HG02759 (cell line): ENCODE measurements at regions not wholly inside any gene's neighbourhood (a gene's known extent, or its start where the extent isn't known, plus 50 kb on each side); places are given as distances from the start of the nearest gene placed in this dataset.

Experiments
- ATAC-seq: cut with Tn5 transposase; IDR thresholded peaks from one replicate; pipeline ENCODE4 v1.9.1; 2021; ENCODE audit warnings: mild to moderate bottlenecking, moderate library complexity; ENCODE audit not compliant: unreplicated experiment

DNA sequence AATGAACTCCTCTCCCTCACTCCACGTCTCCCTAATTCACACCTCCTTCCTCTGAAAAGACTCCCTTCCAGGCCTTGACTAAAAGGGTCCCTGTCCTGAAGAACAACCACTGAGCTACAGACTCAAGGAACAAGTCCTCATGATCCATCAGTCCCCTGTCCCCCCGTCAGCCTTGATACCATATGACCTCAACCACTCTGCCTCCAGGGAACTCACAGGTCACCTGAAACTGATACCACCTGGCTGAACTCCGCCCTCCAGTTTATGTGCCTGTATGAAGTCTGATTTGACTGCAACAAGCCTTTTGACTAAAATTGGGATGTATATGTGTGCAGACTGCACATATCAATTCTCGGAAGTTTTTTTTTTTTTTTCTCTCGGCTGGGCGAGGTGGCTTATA lies 88.7 kb downstream of the UGCG start:
- peak; percentile 37 for ATAC-seq

DNA sequence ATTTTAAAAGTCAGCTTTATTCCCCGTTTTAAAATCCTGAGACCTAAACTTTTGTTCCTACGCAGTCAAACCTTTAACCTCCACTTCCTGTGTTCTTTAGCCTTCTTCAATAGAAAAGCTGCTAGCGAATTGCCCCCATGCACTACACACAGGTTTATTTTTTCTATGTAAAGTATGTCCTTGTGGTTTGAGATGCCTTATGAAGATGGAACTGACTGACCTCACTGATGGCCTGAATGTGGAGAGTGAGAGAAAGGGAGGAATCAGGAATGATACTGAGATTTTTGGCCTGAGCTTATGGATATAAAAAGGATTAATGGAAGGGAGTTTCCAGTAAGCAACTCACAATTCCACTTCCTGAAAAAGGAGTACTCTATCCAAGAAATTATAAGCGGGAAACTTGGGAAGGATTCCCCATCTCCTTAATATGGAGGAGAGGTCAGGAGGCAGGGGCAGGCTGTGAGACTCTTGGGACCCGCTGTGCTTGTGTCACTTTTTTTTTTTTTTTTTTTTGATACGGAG lies 89.5 kb downstream of the UGCG start:
- ATAC-seq, result no peak
